Adrenal gland (tissue), 5 donors: ENCODE measurements at regions not wholly inside any gene's neighbourhood (a gene's known extent, or its start where the extent isn't known, plus 50 kb on each side); places are given as distances from the start of the nearest gene placed in this dataset.
"Not testable (repeated sequence)": the region's sequence is repeated elsewhere in the genome, so short reads cannot be mapped to it uniquely, and the experiment has no call there.

Source experiments
- CTCF ChIP-seq, 6 experiments: fragments of 450-650 bp in 4 of 6; fragments of 200-600 bp in 2 of 6; sonication (generic) in 1 of 6; IDR thresholded peaks; 1 replicate in 5 of 6; 2 replicates in 1 of 6; pipeline versions ENCODE4 v1.5.1 to v1.8.0; 2016 to 2021; ENCODE audit warnings: antibody characterized with exemption in 6 of 6, mild to moderate bottlenecking in 2 of 6, moderate library complexity in 1 of 6
- POLR2A ChIP-seq, 2 donors: fragments of 450-650 bp; IDR thresholded peaks; one replicate each; pipeline ENCODE4 v1.6.1; 2017; ENCODE audit warnings: antibody characterized with exemption in 2 of 2, mild to moderate bottlenecking in 2 of 2, moderate library complexity in 1 of 2
- donor health status: DM: no; HTN: no; CAD: no.

- not testable (repeated sequence) for TF ChIP-seq POLR2A, CTCF (IDR thresholded peaks at IDR 0.05)
Observed at GRCh38 chr1:206335875-206336846, 132.8 kb downstream of the SRGAP2 start.
